ENCODE measurements at regions not wholly inside any gene's neighbourhood (a gene's known extent, or its start where the extent isn't known, plus 50 kb on each side); places are given as distances from the start of the nearest gene placed in this dataset.
"Not testable (repeated sequence)": the region's sequence is repeated elsewhere in the genome, so short reads cannot be mapped to it uniquely, and the experiment has no call there.

DNA sequence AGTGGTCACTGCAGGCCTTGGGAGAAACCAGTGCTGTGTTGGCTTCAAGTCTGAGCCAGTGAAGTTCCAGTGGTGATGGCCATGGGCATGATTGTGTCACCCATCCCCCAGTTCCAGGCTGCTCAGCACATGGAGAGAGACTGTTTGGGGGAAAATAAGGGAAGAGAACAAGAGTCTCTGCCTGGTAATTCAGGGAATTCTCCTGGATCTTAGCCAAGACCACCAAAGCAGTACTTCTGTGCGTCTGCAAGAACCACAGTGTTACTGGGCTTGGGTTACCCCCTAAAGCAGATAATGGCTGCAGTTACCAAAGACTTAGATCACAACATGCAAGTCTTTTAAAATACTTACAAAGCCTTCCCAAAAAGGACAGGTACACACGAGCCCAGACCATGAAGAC, 225.0 kb upstream of the SEMA3C start:
- TF ChIP-seq, protein P1, sequence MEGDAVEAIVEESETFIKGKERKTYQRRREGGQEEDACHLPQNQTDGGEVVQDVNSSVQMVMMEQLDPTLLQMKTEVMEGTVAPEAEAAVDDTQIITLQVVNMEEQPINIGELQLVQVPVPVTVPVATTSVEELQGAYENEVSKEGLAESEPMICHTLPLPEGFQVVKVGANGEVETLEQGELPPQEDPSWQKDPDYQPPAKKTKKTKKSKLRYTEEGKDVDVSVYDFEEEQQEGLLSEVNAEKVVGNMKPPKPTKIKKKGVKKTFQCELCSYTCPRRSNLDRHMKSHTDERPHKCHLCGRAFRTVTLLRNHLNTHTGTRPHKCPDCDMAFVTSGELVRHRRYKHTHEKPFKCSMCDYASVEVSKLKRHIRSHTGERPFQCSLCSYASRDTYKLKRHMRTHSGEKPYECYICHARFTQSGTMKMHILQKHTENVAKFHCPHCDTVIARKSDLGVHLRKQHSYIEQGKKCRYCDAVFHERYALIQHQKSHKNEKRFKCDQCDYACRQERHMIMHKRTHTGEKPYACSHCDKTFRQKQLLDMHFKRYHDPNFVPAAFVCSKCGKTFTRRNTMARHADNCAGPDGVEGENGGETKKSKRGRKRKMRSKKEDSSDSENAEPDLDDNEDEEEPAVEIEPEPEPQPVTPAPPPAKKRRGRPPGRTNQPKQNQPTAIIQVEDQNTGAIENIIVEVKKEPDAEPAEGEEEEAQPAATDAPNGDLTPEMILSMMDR (IDR thresholded peaks at IDR 0.05; ENCODE audit: control insufficient read depth, insufficient read depth, low read depth, low read length, missing control alignments), result no peak
- DNase-seq (ENCODE audit: low read depth), result no peak
- no peak overlapping the region for H3K4me3 ChIP-seq (ENCODE audit: control insufficient read depth, low read depth, low read length)

- not testable (repeated sequence) for DNase-seq (ENCODE audit: low read depth); H3K4me3 ChIP-seq (ENCODE audit: control insufficient read depth, low read depth, low read length)
These were observed 222.7 kb upstream of the SEMA3C start for GRCh38 chr7:81141257-81142205.

DNA sequence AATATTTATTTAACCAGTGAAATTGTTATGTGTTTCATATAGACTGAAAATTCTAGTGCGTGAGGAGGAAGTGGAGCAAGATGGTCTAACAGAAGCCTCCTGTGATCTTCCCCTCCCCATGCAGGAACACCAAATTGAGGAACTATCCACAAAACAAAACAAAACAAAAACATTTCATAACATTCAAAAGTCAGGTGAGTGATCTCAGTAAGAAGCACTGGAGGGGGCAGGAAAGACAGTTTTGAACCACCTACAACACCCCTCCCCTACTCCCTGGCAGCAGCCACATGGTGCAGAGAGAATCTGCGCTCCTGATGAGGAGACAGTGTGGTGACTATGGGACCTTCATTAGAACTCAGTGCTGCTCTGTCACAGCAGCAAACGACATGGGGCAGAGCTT, 221.9 kb upstream of the SEMA3C start:
- TF ChIP-seq, protein P1 (IDR thresholded peaks at IDR 0.05; ENCODE audit: control insufficient read depth, insufficient read depth, low read depth, low read length, missing control alignments), result no peak
- DNase-seq (ENCODE audit: low read depth), result no peak
- H3K4me3 ChIP-seq (ENCODE audit: control insufficient read depth, low read depth, low read length), result no peak overlapping the region

- no peak for DNase-seq (ENCODE audit: low read depth)
- no peak overlapping the region for H3K4me3 ChIP-seq (ENCODE audit: control insufficient read depth, low read depth, low read length)
- TF ChIP-seq, protein P1 (IDR thresholded peaks at IDR 0.05; ENCODE audit: control insufficient read depth, insufficient read depth, low read depth, low read length, missing control alignments), result no peak
These were observed 221.4 kb upstream of the SEMA3C start for GRCh38 chr7:81140252-81140651.

DNA sequence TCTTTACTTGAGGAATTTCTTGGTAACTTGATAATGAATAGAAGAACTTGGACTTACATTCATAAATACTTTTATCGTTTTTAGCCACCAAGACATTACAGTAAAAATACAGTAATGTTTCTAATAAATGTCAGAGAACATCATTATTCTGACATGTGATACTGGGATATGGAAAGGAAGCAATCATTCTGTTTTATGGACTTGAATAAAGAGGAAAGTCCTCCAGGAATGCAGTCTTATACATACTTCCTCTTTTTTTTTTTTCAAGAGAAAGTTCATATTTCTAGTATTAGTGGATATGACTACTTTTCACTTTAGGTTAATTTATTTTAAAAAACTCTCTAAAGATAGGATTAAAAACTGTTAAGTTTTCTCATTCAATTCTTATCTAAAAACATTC, 220.0 kb upstream of the SEMA3C start:
- no peak for DNase-seq (ENCODE audit: low read depth)
- TF ChIP-seq, protein P1 (IDR thresholded peaks at IDR 0.05; ENCODE audit: control insufficient read depth, insufficient read depth, low read depth, low read length, missing control alignments), result no peak
- H3K4me3 ChIP-seq (ENCODE audit: control insufficient read depth, low read depth, low read length), result no peak overlapping the region

- TF ChIP-seq, protein P1 (IDR thresholded peaks at IDR 0.05; ENCODE audit: control insufficient read depth, insufficient read depth, low read depth, low read length, missing control alignments), result no peak
- DNase-seq (ENCODE audit: low read depth), result no peak
- H3K4me3 ChIP-seq (ENCODE audit: control insufficient read depth, low read depth, low read length), result no peak overlapping the region
These were observed 216.5 kb upstream of the SEMA3C start for GRCh38 chr7:81135324-81135723.

- no peak for DNase-seq (ENCODE audit: low read depth)
- no peak overlapping the region for H3K4me3 ChIP-seq (ENCODE audit: control insufficient read depth, low read depth, low read length)
- TF ChIP-seq, protein P1 (IDR thresholded peaks at IDR 0.05; ENCODE audit: control insufficient read depth, insufficient read depth, low read depth, low read length, missing control alignments), result no peak
These were observed 209.2 kb upstream of the SEMA3C start for GRCh38 chr7:81128011-81128410.
